CD4-positive, CD25-positive, alpha-beta regulatory T cell (primary cell): ENCODE measurements at regions not wholly inside any gene's neighbourhood (a gene's known extent, or its start where the extent isn't known, plus 50 kb on each side); places are given as distances from the start of the nearest gene placed in this dataset.

Source experiments
- ATAC-seq, 2 donors: fragments of 150-1000 bp; cut with Tn5 transposase; one replicate each; pipeline ENCODE4 v1.10.0; 2021; ENCODE audit warnings: low read depth in 2 of 2, moderate number of reproducible peaks in 2 of 2, moderate library complexity in 1 of 2
- DNase-seq, 3 donors: peaks; one replicate each; pipeline versions ENCODE4 v3.0.0 to v3.0.0-alpha.2; 2012 to 2022; ENCODE audit warnings: mixed read lengths in 1 of 3
- H3K27ac ChIP-seq: one replicate; pipeline ENCODE4 v1.7.0; 2013; ENCODE audit warnings: mild to moderate bottlenecking, low read length; ENCODE audit not compliant: insufficient read depth, poor library complexity, severe bottlenecking
- H3K27me3 ChIP-seq: one replicate; pipeline ENCODE4 v1.7.0; 2013; ENCODE audit warnings: low read length; ENCODE audit not compliant: control insufficient read depth, insufficient read depth
- H3K36me3 ChIP-seq: one replicate; pipeline ENCODE4 v1.7.0; 2013; ENCODE audit warnings: mild to moderate bottlenecking, low read length, moderate library complexity; ENCODE audit not compliant: control insufficient read depth, insufficient read depth
- H3K4me1 ChIP-seq: 2 replicates; pipeline ENCODE4 v1.7.0; 2013; ENCODE audit warnings: mild to moderate bottlenecking, low read length; ENCODE audit not compliant: insufficient read depth, control insufficient read depth, poor library complexity, severe bottlenecking
- H3K4me3 ChIP-seq: one replicate; pipeline ENCODE4 v1.7.0; 2013; ENCODE audit warnings: low read depth, mild to moderate bottlenecking, low read length, moderate library complexity
- H3K9me3 ChIP-seq, 2 experiments: 1 replicate in 1 of 2; 2 replicates in 1 of 2; pipeline ENCODE4 v1.7.0; 2013; ENCODE audit warnings: low read length in 2 of 2, mild to moderate bottlenecking in 1 of 2, moderate library complexity in 1 of 2; ENCODE audit not compliant: control insufficient read depth in 2 of 2
- H3K27ac Mint-ChIP-seq, 3 donors: one replicate each; pipeline ENCODE4 v1.8.0; 2020 to 2022; ENCODE audit warnings: mild to moderate bottlenecking in 3 of 3, mixed read lengths in 3 of 3, moderate library complexity in 2 of 3
- H3K27me3 Mint-ChIP-seq: one replicate; pipeline ENCODE4 v1.8.0; 2022; ENCODE audit warnings: mild to moderate bottlenecking, mixed read lengths
- H3K36me3 Mint-ChIP-seq: one replicate; pipeline ENCODE4 v1.8.0; 2020; ENCODE audit warnings: mixed read lengths
- H3K4me1 Mint-ChIP-seq, 4 donors: one replicate each; pipeline ENCODE4 v1.8.0; 2020 to 2022; ENCODE audit warnings: mixed read lengths in 4 of 4, mild to moderate bottlenecking in 1 of 4
- H3K4me3 Mint-ChIP-seq, 4 donors: one replicate each; pipeline ENCODE4 v1.8.0; 2020 to 2022; ENCODE audit warnings: mild to moderate bottlenecking in 4 of 4, mixed read lengths in 4 of 4, moderate library complexity in 3 of 4
- H3K9me3 Mint-ChIP-seq, 7 donors: one replicate each; pipeline ENCODE4 v1.8.0; 2020 to 2022; ENCODE audit warnings: mixed read lengths in 7 of 7, mild to moderate bottlenecking in 3 of 7, moderate library complexity in 2 of 7

- Mint-ChIP-seq H3K4me1 (no peaks in the 10 kb centered on the region), H3K4me3 (no peak overlapping the region), H3K27me3 (no peaks in the 10 kb centered on the region), H3K36me3 (no peaks in the 10 kb centered on the region), H3K9me3 (no peaks in the 10 kb centered on the region), H3K27ac (no peak overlapping the region)
- Histone ChIP-seq H3K9me3 (no peaks in the 10 kb centered on the region), H3K27ac (no peak overlapping the region), H3K36me3 (no peaks in the 10 kb centered on the region), H3K4me3 (no peak overlapping the region), H3K27me3 (peaks cover 2% of the 10 kb centered on the region), H3K4me1 (no peaks in the 10 kb centered on the region)
- ATAC-seq (no peak), DNase-seq (no peak)
Measured at GRCh38 chr6:43859213-43859612, 89.2 kb downstream of the VEGFA start.

GRCh38 chr6:43858161-43859153 is 88.4 kb downstream of the VEGFA start:
- H3K27ac Mint-ChIP-seq = no peak overlapping the region
- Histone ChIP-seq H3K9me3 (no peaks in the 10 kb centered on the region), H3K27me3 (no peaks in the 10 kb centered on the region), H3K27ac (no peak overlapping the region), H3K4me1 (no peaks in the 10 kb centered on the region), H3K4me3 (no peak overlapping the region), H3K36me3 (no peaks in the 10 kb centered on the region)
- no peaks in the 10 kb centered on the region for H3K4me1 Mint-ChIP-seq
- no peaks in the 10 kb centered on the region for H3K9me3 Mint-ChIP-seq
- no peak for DNase-seq
- no peaks in the 10 kb centered on the region for H3K36me3 Mint-ChIP-seq
- no peak for ATAC-seq
- H3K4me3 Mint-ChIP-seq = no peak overlapping the region
- no peaks in the 10 kb centered on the region for H3K27me3 Mint-ChIP-seq

- Mint-ChIP-seq H3K27ac (no peak overlapping the region), H3K4me1 (no peaks in the 10 kb centered on the region), H3K36me3 (no peaks in the 10 kb centered on the region), H3K4me3 (no peak overlapping the region), H3K9me3 (no peaks in the 10 kb centered on the region), H3K27me3 (no peaks in the 10 kb centered on the region)
- DNase-seq = no peak
- no peak overlapping the region for H3K4me3 ChIP-seq
- no peaks in the 10 kb centered on the region for H3K36me3 ChIP-seq
- ATAC-seq = no peak
- no peaks in the 10 kb centered on the region for H3K9me3 ChIP-seq
- no peaks in the 10 kb centered on the region for H3K4me1 ChIP-seq
- no peaks in the 10 kb centered on the region for H3K27me3 ChIP-seq
- no peak overlapping the region for H3K27ac ChIP-seq
Measured at GRCh38 chr6:43856005-43856765, 86.2 kb downstream of the VEGFA start.

GRCh38 chr6:43855247-43855646 is 85.2 kb downstream of the VEGFA start:
- Histone ChIP-seq H3K4me3 (no peak overlapping the region), H3K9me3 (no peaks in the 10 kb centered on the region), H3K4me1 (no peaks in the 10 kb centered on the region), H3K27ac (no peak overlapping the region), H3K36me3 (no peaks in the 10 kb centered on the region), H3K27me3 (no peaks in the 10 kb centered on the region)
- Mint-ChIP-seq H3K9me3 (no peaks in the 10 kb centered on the region), H3K27ac (no peak overlapping the region), H3K36me3 (no peaks in the 10 kb centered on the region), H3K27me3 (no peaks in the 10 kb centered on the region), H3K4me3 (no peak overlapping the region), H3K4me1 (no peaks in the 10 kb centered on the region)
- DNase-seq = no peak
- ATAC-seq = no peak

GRCh38 chr6:43853066-43853650 is 83.1 kb downstream of the VEGFA start:
- Mint-ChIP-seq H3K4me3 (no peak overlapping the region), H3K9me3 (no peaks in the 10 kb centered on the region), H3K4me1 (no peaks in the 10 kb centered on the region), H3K27me3 (peaks cover 7% of the 10 kb centered on the region), H3K27ac (no peak overlapping the region), H3K36me3 (no peaks in the 10 kb centered on the region)
- H3K36me3 ChIP-seq = no peaks in the 10 kb centered on the region
- H3K27me3 ChIP-seq = no peaks in the 10 kb centered on the region
- ATAC-seq (no peak), DNase-seq (no peak)
- H3K9me3 ChIP-seq = no peaks in the 10 kb centered on the region
- no peak overlapping the region for H3K27ac ChIP-seq
- H3K4me1 ChIP-seq = no peaks in the 10 kb centered on the region
- H3K4me3 ChIP-seq = no peak overlapping the region

- Histone ChIP-seq H3K27me3 (no peaks in the 10 kb centered on the region), H3K36me3 (no peaks in the 10 kb centered on the region), H3K4me3 (no peak overlapping the region), H3K27ac (no peak overlapping the region), H3K9me3 (no peaks in the 10 kb centered on the region), H3K4me1 (no peaks in the 10 kb centered on the region)
- Mint-ChIP-seq H3K9me3 (no peaks in the 10 kb centered on the region), H3K27ac (no peak overlapping the region), H3K27me3 (peaks cover 7% of the 10 kb centered on the region), H3K4me3 (no peak overlapping the region), H3K4me1 (no peaks in the 10 kb centered on the region), H3K36me3 (no peaks in the 10 kb centered on the region)
- no peak for ATAC-seq
- DNase-seq = no peak
Measured at GRCh38 chr6:43852350-43852864, 82.4 kb downstream of the VEGFA start.

GRCh38 chr6:43851204-43851865 is 81.3 kb downstream of the VEGFA start:
- no peaks in the 10 kb centered on the region for H3K9me3 Mint-ChIP-seq
- no peak for DNase-seq
- no peak overlapping the region for H3K27ac Mint-ChIP-seq
- H3K4me1 Mint-ChIP-seq = no peaks in the 10 kb centered on the region
- Histone ChIP-seq H3K9me3 (no peaks in the 10 kb centered on the region), H3K27ac (no peak overlapping the region), H3K4me1 (no peaks in the 10 kb centered on the region), H3K4me3 (no peak overlapping the region), H3K36me3 (no peaks in the 10 kb centered on the region), H3K27me3 (no peaks in the 10 kb centered on the region)
- no peaks in the 10 kb centered on the region for H3K36me3 Mint-ChIP-seq
- H3K4me3 Mint-ChIP-seq = no peak overlapping the region
- no peak for ATAC-seq
- H3K27me3 Mint-ChIP-seq = peaks cover 7% of the 10 kb centered on the region
